GM19099 (cell line): ENCODE measurements at regions not wholly inside any gene's neighbourhood (a gene's known extent, or its start where the extent isn't known, plus 50 kb on each side); places are given as distances from the start of the nearest gene placed in this dataset.

ENCODE experiments used
- POLR2A ChIP-seq: IDR thresholded peaks from 3 replicates; pipeline ENCODE4 v1.6.1; 2011; ENCODE audit warnings: low read depth; ENCODE audit not compliant: insufficient read length; ENCODE audit errors: extremely low read depth

GRCh38 chr5:42908509-42909488, 97.1 kb upstream of the SELENOP start:
- no peak for TF ChIP-seq POLR2A

DNA sequence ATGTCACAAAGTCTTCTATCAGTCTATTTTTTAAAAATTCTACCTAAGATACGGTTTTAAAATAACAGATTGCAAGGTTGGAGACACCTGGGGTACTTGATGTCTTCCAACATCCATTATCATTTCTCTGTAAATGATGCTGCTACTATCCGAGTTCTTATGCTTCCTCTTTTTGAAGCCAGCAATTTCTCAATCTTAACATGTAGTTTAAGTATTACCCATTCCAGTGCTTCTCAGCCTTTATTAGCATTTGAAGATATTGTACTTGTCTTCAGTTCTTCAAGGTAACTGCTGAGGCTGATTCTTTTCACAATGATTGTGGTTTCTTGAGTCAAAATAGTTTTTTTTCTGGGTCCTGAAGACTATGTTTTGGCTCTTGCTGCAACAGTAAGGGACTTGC, 96.4 kb upstream of the SELENOP start:
- TF ChIP-seq POLR2A = no peak

DNA sequence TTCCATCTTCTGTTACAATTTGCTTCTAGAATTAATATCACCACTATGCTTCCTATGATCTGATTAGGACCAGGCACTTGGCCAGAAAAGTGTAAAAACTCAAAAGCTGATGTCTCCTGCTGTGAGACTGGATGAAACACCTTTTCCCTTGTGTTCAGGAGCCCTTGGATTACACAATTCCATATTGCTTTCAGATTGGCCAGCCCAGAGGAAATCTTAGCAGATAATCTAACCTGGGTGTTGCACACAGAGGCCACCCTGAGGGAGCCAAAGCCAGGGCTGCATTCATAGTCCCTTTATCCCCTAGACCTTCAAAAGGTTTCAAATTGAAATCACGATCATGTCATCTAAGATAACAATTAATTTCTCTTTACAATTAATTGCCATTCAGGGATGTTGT, 94.1 kb upstream of the SELENOP start:
- no peak for TF ChIP-seq POLR2A

- no peak for TF ChIP-seq POLR2A
Measured at GRCh38 chr5:42900734-42901133, 89.0 kb upstream of the SELENOP start.

DNA sequence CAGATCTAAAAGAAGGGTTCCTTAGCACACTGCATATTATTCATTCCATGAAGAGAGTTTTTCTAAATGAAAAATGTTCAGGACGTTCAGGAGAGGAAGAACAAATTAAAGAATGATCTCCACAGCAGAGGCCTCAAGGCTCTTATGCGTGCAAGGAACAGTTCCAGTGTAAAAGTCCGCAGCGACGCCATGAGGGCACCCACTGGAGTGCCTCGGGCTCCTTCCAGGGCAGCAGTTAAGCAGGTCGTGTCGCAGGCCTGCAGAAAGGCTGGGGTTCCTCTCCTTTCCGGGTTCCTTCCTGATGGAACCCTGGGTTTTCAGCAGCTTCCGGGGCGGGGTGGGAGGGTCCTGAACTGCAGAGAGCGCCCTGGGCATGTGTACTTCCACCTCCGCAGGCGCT, 87.1 kb upstream of the SELENOP start:
- no peak for TF ChIP-seq POLR2A

DNA sequence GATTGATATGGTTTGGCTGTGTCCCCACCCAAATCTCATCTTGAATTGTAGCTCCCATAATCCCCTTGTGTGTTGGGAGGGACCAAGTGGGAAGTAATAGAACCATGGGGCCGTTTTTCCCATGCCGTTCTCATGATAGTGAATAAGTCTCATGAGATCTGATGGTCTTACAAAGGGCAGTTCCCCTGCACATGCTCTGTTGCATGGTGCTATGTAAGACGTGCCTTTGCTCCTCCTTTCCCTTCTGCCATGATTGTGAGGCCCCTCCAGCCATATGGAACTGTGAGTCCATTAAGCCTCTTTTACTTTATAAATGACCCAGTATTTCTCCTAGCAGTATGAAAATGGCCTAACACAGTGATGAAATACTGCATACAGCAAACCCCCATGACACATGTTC, 84.8 kb upstream of the SELENOP start:
- TF ChIP-seq POLR2A = no peak

DNA sequence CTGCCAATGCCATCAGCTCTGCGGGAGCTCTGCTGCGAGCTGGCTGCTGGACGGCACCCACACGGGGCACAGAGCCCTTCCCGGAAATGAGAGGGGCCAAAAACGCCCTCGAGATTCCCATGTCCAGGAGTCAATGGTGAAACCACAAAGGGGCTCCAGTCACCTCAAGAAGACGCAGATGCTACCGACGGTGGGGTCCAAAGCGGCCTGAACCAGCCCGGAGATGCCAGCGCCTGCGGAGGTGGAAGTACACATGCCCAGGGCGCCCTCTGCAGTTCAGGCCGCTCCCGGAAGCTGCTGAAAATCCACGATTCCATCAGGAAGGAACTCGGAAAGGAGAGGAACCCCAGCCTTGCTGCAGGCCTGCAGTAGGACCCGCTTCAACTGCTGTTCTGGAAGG, 82.4 kb upstream of the SELENOP start:
- no peak for TF ChIP-seq POLR2A

GRCh38 chr5:42889311-42889933, 77.7 kb upstream of the SELENOP start:
- TF ChIP-seq POLR2A = no peak

- TF ChIP-seq POLR2A = no peak
Measured at GRCh38 chr5:42888771-42889170, 77.1 kb upstream of the SELENOP start.

- no peak for TF ChIP-seq POLR2A
Measured at GRCh38 chr5:42887575-42887974, 75.9 kb upstream of the SELENOP start.

DNA sequence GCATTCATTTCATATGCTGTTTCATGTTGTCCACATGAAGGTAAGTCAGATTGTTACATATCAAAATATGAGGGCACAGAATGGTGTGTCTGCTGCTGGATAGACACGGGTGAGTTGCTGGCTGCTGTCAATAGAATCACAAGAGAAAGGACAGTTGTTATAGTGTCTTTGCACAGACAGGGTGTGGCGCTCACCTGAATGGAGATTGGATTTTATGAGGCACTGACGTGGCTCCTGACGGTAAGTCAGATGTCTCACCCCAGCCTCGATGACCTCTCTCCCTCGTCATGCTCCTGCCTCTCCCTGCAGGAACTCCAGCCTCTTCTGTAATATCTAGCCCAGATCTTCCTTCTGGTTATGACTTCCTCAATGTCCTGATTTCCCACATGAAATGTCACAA, 75.4 kb upstream of the SELENOP start:
- TF ChIP-seq POLR2A = no peak

DNA sequence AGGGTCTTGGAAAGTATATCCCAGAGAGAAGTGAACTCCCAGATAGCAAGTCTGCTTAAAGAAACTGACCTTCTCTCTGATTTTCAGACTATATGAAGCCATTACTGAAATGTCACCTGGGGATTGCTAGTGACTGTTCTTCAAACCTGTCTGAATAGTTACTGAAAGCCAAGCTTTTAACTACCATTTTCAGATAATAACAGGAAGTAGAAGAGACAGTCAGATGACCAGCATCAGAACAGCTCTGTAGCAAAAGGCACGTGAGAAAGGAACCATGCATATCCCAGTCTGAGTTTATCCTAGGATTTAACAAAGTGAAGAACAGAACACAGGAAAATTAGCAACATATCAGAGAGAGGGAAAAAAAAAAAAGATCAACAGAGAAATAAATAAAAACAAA, 74.9 kb upstream of the SELENOP start:
- TF ChIP-seq POLR2A = no peak

- TF ChIP-seq POLR2A = no peak
Measured at GRCh38 chr5:42884326-42884725, 72.6 kb upstream of the SELENOP start.

DNA sequence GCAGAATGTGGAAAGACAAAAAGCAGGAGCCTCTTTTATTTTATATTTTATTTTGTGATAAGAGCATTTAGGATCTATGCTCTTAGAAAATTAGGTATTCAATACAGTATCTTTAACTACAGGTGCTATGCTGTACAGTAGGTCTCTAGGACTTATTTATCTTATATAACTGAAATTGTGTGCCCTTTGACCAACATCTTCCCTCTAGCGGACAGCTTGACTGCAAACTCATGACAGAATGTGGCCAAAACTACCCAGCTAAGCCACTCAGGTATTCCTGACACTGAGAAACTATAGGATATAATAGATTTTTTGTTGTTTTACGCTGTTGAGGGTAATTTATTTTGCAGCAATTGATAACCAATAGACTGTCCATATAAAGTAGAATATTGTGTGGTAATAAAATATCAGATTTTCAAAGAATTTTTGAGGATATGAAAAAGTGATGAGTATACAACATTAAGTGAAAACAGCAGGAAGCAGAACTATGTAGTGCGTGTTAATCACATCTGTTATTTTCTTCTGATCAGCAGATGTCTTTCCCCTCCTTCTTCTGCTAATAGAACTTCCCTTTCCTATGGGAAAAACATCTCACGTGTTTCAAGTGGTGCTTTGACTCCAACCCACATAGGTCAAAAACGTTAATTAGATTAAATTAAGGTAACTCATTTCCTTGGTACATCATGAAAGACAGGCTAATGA, 69.9 kb upstream of the SELENOP start:
- TF ChIP-seq POLR2A = no peak

DNA sequence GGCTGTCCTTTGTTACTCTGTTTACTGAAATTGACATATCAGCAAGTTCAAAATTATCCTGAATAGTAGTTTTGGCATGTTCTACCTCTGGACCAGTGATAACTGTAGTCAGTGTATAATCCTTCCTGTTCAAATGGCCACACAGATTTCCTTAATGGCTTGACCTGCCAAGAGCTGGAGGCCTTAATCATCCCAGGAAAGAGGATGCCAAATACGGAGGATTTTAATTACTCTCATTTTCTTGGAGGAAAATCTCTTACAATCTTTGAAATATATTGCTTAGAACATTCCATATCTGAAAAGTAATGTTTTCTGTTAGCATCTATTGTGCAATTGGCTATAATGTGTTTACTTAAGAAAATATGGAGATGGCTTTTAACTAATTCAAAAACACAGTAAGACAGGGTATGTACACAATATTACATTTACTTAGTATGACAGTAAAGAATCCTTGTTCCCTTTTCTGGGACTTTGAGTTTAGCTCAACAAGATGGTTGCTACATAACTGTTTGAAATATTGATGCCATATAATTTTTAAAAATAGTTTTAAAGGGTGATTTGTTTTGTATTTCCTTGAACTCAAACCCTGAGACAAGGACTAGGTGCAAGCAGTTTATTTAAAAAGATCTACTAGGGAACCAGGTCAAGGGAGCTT, 68.9 kb upstream of the SELENOP start:
- no peak for TF ChIP-seq POLR2A
